MG63 (cell line): ENCODE measurements at regions not wholly inside any gene's neighbourhood (a gene's known extent, or its start where the extent isn't known, plus 50 kb on each side); places are given as distances from the start of the nearest gene placed in this dataset.

Experiments used
- DNase-seq: peaks from one replicate; pipeline ENCODE4 v3.0.0-alpha.2; 2020
- H3K27me3 ChIP-seq: fragments of 250-450 bp; sonication (Bioruptor Pico); 2 replicates; pipeline ENCODE4 v1.5.1; 2020; ENCODE audit warnings: mild to moderate bottlenecking, moderate library complexity
- H3K36me3 ChIP-seq: fragments of 250-450 bp; sonication (Bioruptor Pico); 2 replicates; pipeline ENCODE4 v1.5.1; 2020; ENCODE audit warnings: mild to moderate bottlenecking, moderate library complexity
- H3K4me3 ChIP-seq: fragments of 250-450 bp; sonication (Bioruptor Pico); 2 replicates; pipeline ENCODE4 v1.5.1; 2020; ENCODE audit warnings: mild to moderate bottlenecking, moderate library complexity
- H3K9me3 ChIP-seq: fragments of 250-450 bp; sonication (Bioruptor Pico); 2 replicates; pipeline ENCODE4 v1.5.1; 2020; ENCODE audit warnings: mild to moderate bottlenecking, moderate library complexity

- H3K4me3 ChIP-seq, result no peak overlapping the region
- no peaks in the 10 kb centered on the region for H3K36me3 ChIP-seq
- DNase-seq, result peak; percentile 53
- peaks cover 15% of the 10 kb centered on the region for H3K9me3 ChIP-seq
- no peaks in the 10 kb centered on the region for H3K27me3 ChIP-seq
Observed at GRCh38 chr1:55640708-55641473, 425.7 kb upstream of the USP24 start.

- Histone ChIP-seq H3K9me3 (peaks cover 15% of the 10 kb centered on the region), H3K36me3 (no peaks in the 10 kb centered on the region), H3K4me3 (no peak overlapping the region), H3K27me3 (no peaks in the 10 kb centered on the region)
- no peak for DNase-seq
Observed at GRCh38 chr1:55639526-55639925, 424.4 kb upstream of the USP24 start.

- Histone ChIP-seq H3K4me3 (no peak overlapping the region), H3K27me3 (no peaks in the 10 kb centered on the region), H3K9me3 (peaks cover 15% of the 10 kb centered on the region), H3K36me3 (no peaks in the 10 kb centered on the region)
- DNase-seq, result no peak
Observed at GRCh38 chr1:55639051-55639450, 423.9 kb upstream of the USP24 start.

- peak; percentile 51 for DNase-seq
- H3K36me3 ChIP-seq, result no peaks in the 10 kb centered on the region
- H3K9me3 ChIP-seq, result peaks cover 15% of the 10 kb centered on the region
- no peaks in the 10 kb centered on the region for H3K27me3 ChIP-seq
- no peak overlapping the region for H3K4me3 ChIP-seq
Observed at GRCh38 chr1:55636696-55637095, 421.5 kb upstream of the USP24 start.

- peaks cover 15% of the 10 kb centered on the region for H3K9me3 ChIP-seq
- DNase-seq, result peak; percentile 81
- H3K27me3 ChIP-seq, result no peaks in the 10 kb centered on the region
- H3K4me3 ChIP-seq, result no peak overlapping the region
- H3K36me3 ChIP-seq, result no peaks in the 10 kb centered on the region
Observed at GRCh38 chr1:55635856-55636255, 420.7 kb upstream of the USP24 start.

- Histone ChIP-seq H3K9me3 (peaks cover 23% of the 10 kb centered on the region), H3K4me3 (no peak overlapping the region), H3K36me3 (no peaks in the 10 kb centered on the region; the same call in 1 of the 2 replicates), H3K27me3 (no peaks in the 10 kb centered on the region)
- peak; percentile 22 for DNase-seq
Observed at GRCh38 chr1:55634516-55634915, 419.4 kb upstream of the USP24 start.

- Histone ChIP-seq H3K36me3 (no peaks in the 10 kb centered on the region; the same call in 1 of the 2 replicates), H3K9me3 (peaks cover 22% of the 10 kb centered on the region), H3K4me3 (no peak overlapping the region), H3K27me3 (no peaks in the 10 kb centered on the region)
- no peak for DNase-seq
Observed at GRCh38 chr1:55632906-55633305, 417.7 kb upstream of the USP24 start.

GRCh38 chr1:55632058-55632457 is 416.9 kb upstream of the USP24 start:
- DNase-seq, result no peak
- H3K4me3 ChIP-seq, result no peak overlapping the region
- H3K36me3 ChIP-seq, result no peaks in the 10 kb centered on the region; the same call in 1 of the 2 replicates
- H3K27me3 ChIP-seq, result no peaks in the 10 kb centered on the region
- peaks cover 14% of the 10 kb centered on the region for H3K9me3 ChIP-seq

GRCh38 chr1:55631509-55631908 is 416.3 kb upstream of the USP24 start:
- Histone ChIP-seq H3K36me3 (no peaks in the 10 kb centered on the region; the same call in 1 of the 2 replicates), H3K9me3 (peaks cover 8% of the 10 kb centered on the region), H3K4me3 (no peak overlapping the region), H3K27me3 (no peaks in the 10 kb centered on the region)
- DNase-seq, result peak; percentile 15

- DNase-seq, result no peak
- Histone ChIP-seq H3K27me3 (no peaks in the 10 kb centered on the region), H3K36me3 (no peaks in the 10 kb centered on the region; the same call in 1 of the 2 replicates), H3K9me3 (peaks cover 8% of the 10 kb centered on the region), H3K4me3 (no peak overlapping the region)
Observed at GRCh38 chr1:55626326-55626725, 411.2 kb upstream of the USP24 start.

GRCh38 chr1:55624766-55625165 is 409.6 kb upstream of the USP24 start:
- no peak for DNase-seq
- H3K4me3 ChIP-seq, result no peak overlapping the region

GRCh38 chr1:55623311-55623710 is 408.1 kb upstream of the USP24 start:
- DNase-seq, result no peak
- no peak overlapping the region for H3K4me3 ChIP-seq
- H3K36me3 ChIP-seq, result no peaks in the 10 kb centered on the region

More at GRCh38 chr1:55624766-55625165, 409.6 kb upstream of the USP24 start:
- H3K27me3 ChIP-seq, result no peaks in the 10 kb centered on the region
- H3K9me3 ChIP-seq, result no peaks in the 10 kb centered on the region
- H3K36me3 ChIP-seq, result no peaks in the 10 kb centered on the region

GRCh38 chr1:55622074-55622473 is 406.9 kb upstream of the USP24 start:
- Histone ChIP-seq H3K9me3 (no peaks in the 10 kb centered on the region), H3K27me3 (no peaks in the 10 kb centered on the region), H3K36me3 (no peaks in the 10 kb centered on the region), H3K4me3 (no peak overlapping the region)
- DNase-seq, result no peak

More at GRCh38 chr1:55623311-55623710, 408.1 kb upstream of the USP24 start:
- no peaks in the 10 kb centered on the region for H3K27me3 ChIP-seq
- H3K9me3 ChIP-seq, result no peaks in the 10 kb centered on the region

GRCh38 chr1:55618199-55618598 is 403.0 kb upstream of the USP24 start:
- H3K27me3 ChIP-seq, result no peaks in the 10 kb centered on the region
- no peak for DNase-seq

GRCh38 chr1:55617288-55617982 is 402.3 kb upstream of the USP24 start:
- no peak overlapping the region for H3K4me3 ChIP-seq
- no peak for DNase-seq
- H3K36me3 ChIP-seq, result no peaks in the 10 kb centered on the region
- H3K9me3 ChIP-seq, result no peaks in the 10 kb centered on the region
- H3K27me3 ChIP-seq, result no peaks in the 10 kb centered on the region

More at GRCh38 chr1:55618199-55618598, 403.0 kb upstream of the USP24 start:
- no peak overlapping the region for H3K4me3 ChIP-seq
- no peaks in the 10 kb centered on the region for H3K36me3 ChIP-seq
- no peaks in the 10 kb centered on the region for H3K9me3 ChIP-seq

- H3K36me3 ChIP-seq, result no peaks in the 10 kb centered on the region
- H3K4me3 ChIP-seq, result no peak overlapping the region
- H3K27me3 ChIP-seq, result no peaks in the 10 kb centered on the region
- peak; percentile 82 for DNase-seq
- peaks cover 5% of the 10 kb centered on the region; the same call in 1 of the 2 replicates for H3K9me3 ChIP-seq
Observed at GRCh38 chr1:55612988-55613387, 397.8 kb upstream of the USP24 start.

- Histone ChIP-seq H3K27me3 (no peaks in the 10 kb centered on the region), H3K4me3 (no peak overlapping the region), H3K36me3 (no peaks in the 10 kb centered on the region), H3K9me3 (peaks cover 14% of the 10 kb centered on the region)
- no peak for DNase-seq
Observed at GRCh38 chr1:55611123-55611522, 396.0 kb upstream of the USP24 start.

- no peak for DNase-seq
- no peaks in the 10 kb centered on the region for H3K36me3 ChIP-seq
- no peak overlapping the region for H3K4me3 ChIP-seq
- H3K27me3 ChIP-seq, result no peaks in the 10 kb centered on the region
- peaks cover 14% of the 10 kb centered on the region for H3K9me3 ChIP-seq
Observed at GRCh38 chr1:55610203-55610602, 395.0 kb upstream of the USP24 start.
